Panc1 (cell line): ENCODE measurements at regions not wholly inside any gene's neighbourhood (a gene's known extent, or its start where the extent isn't known, plus 50 kb on each side); places are given as distances from the start of the nearest gene placed in this dataset.

Experiments
- CTCF ChIP-seq: fragments of 450-650 bp; IDR thresholded peaks from 2 replicates; pipeline ENCODE4 v1.5.1; 2017; ENCODE audit warnings: mild to moderate bottlenecking
- POLR2AphosphoS5 ChIP-seq: IDR thresholded peaks from 2 replicates; pipeline ENCODE4 v1.6.1; 2012; ENCODE audit warnings: mild to moderate bottlenecking, low read depth, low read length, moderate library complexity
- REST ChIP-seq, 2 experiments: IDR thresholded peaks; 2 replicates each; pipeline ENCODE4 v1.6.1; 2011 to 2012; ENCODE audit warnings: low read depth in 2 of 2, control low read depth in 1 of 2, low read length in 1 of 2, mild to moderate bottlenecking in 1 of 2, moderate library complexity in 1 of 2; ENCODE audit not compliant: insufficient read depth in 1 of 2

GRCh38 chrX:79259073-79259689 is 108.0 kb downstream of the ITM2A start:
- TF ChIP-seq CTCF (no peak), POLR2AphosphoS5 (no peak), REST (IDR thresholded peaks at IDR 0.05; ENCODE audit: insufficient read depth in 1 of 2, low read depth in 2 of 2, low read length in 1 of 2) (no peak)
